CD4-positive, alpha-beta T cell (primary cell): ENCODE measurements at regions not wholly inside any gene's neighbourhood (a gene's known extent, or its start where the extent isn't known, plus 50 kb on each side); places are given as distances from the start of the nearest gene placed in this dataset.

Source experiments
- ATAC-seq: fragments of 200-7000 bp; cut with Tn5 transposase; one replicate; pipeline ENCODE4 v1.10.0; 2022; ENCODE audit warnings: mild to moderate bottlenecking; ENCODE audit not compliant: poor library complexity
- CTCF ChIA-PET: fragments of 350-600 bp; sonication (Branson Sonifier 250); formaldehyde crosslinking; loops from one replicate; lab custom pipeline; 2021; ENCODE audit warnings: antibody characterized with exemption, inconsistent platforms; lab: Charles Lee
- POLR2A ChIA-PET: fragments of 350-600 bp; sonication (Branson Sonifier 250); formaldehyde crosslinking; loops from one replicate; lab custom pipeline; 2021; ENCODE audit warnings: antibody characterized with exemption, inconsistent platforms; lab: Charles Lee
- DNase-seq, 14 experiments: peaks; one replicate each; pipeline ENCODE4 v3.0.0-alpha.2; 2013 to 2020; ENCODE audit warnings: mixed read lengths in 2 of 14
- H3K27ac ChIP-seq, 2 donors: one replicate each; pipeline versions ENCODE4 v1.5.1 to v1.7.0; 2013; ENCODE audit warnings: low read length in 2 of 2, low read depth in 1 of 2, mild to moderate bottlenecking in 1 of 2
- H3K27me3 ChIP-seq, 2 experiments: 1 replicate in 1 of 2; 2 replicates in 1 of 2; pipeline versions ENCODE4 v1.6.1 to v1.7.0; 2013; ENCODE audit warnings: low read length in 2 of 2, control low read depth in 1 of 2, mild to moderate bottlenecking in 1 of 2, moderate library complexity in 1 of 2; ENCODE audit not compliant: insufficient read depth in 2 of 2, control insufficient read depth in 1 of 2
- H3K36me3 ChIP-seq: one replicate; pipeline ENCODE4 v1.6.1; 2013; ENCODE audit warnings: low read length, control low read depth; ENCODE audit not compliant: insufficient read depth
- H3K4me1 ChIP-seq: one replicate; pipeline ENCODE4 v1.6.1; 2013; ENCODE audit warnings: low read length, control low read depth; ENCODE audit not compliant: insufficient read depth
- H3K4me3 ChIP-seq: one replicate; pipeline ENCODE4 v1.5.1; 2013; ENCODE audit warnings: mild to moderate bottlenecking, low read length, moderate library complexity
- H3K9me3 ChIP-seq, 2 experiments: 1 replicate in 1 of 2; 2 replicates in 1 of 2; pipeline versions ENCODE4 v1.6.1 to v1.7.0; 2013; ENCODE audit warnings: low read length in 2 of 2, mild to moderate bottlenecking in 2 of 2, control low read depth in 1 of 2, moderate library complexity in 1 of 2; ENCODE audit not compliant: control insufficient read depth in 1 of 2, insufficient read depth in 1 of 2
- H3K27ac Mint-ChIP-seq: one replicate; pipeline ENCODE4 v1.8.0; 2020; ENCODE audit warnings: mixed read lengths
- H3K27me3 Mint-ChIP-seq: one replicate; pipeline ENCODE4 v1.8.0; 2021; ENCODE audit warnings: mixed read lengths
- H3K36me3 Mint-ChIP-seq: one replicate; pipeline ENCODE4 v1.8.0; 2021; ENCODE audit warnings: low read depth, mixed read lengths
- H3K4me1 Mint-ChIP-seq: one replicate; pipeline ENCODE4 v1.8.0; 2021; ENCODE audit warnings: low read depth, mixed read lengths
- H3K4me3 Mint-ChIP-seq: one replicate; pipeline ENCODE4 v1.8.0; 2020; ENCODE audit warnings: mild to moderate bottlenecking, mixed read lengths
- H3K9me3 Mint-ChIP-seq: one replicate; pipeline ENCODE4 v1.8.0; 2020; ENCODE audit warnings: mixed read lengths
- CTCF ChIP-seq: fragments of 200-600 bp; IDR thresholded peaks from one replicate; pipeline ENCODE4 v1.8.0; 2022; ENCODE audit warnings: antibody characterized with exemption, mild to moderate bottlenecking
- intact Hi-C, 2 experiments: fragments of 100-400 bp; cut with DNase I in 1 of 2; cut with micrococcal nuclease in 1 of 2; formaldehyde crosslinking; loops; one replicate each; pipeline versions ENCODE4 v1.15.1 to v1.9.0; 2023 to 2025; cut with DNase I, micrococcal nuclease

- no peak overlapping the region for H3K27ac ChIP-seq
- no peaks in the 10 kb centered on the region for H3K36me3 ChIP-seq
- no peak for TF ChIP-seq CTCF
- ChIA-PET CTCF (interaction anchor here (0.6 kb wide), 1 partner anchor 11 kb away, joined by 4 read pairs; no protein-coding TSS in a partner anchor), POLR2A (no interaction called here)
- no peak for DNase-seq
- ATAC-seq = no peak
- Mint-ChIP-seq H3K36me3 (no peaks in the 10 kb centered on the region), H3K27me3 (no peaks in the 10 kb centered on the region), H3K27ac (no peak overlapping the region), H3K9me3 (no peaks in the 10 kb centered on the region), H3K4me1 (no peaks in the 10 kb centered on the region), H3K4me3 (no peak overlapping the region)
- no peaks in the 10 kb centered on the region for H3K27me3 ChIP-seq
- intact Hi-C loops = no loop called here
- no peaks in the 10 kb centered on the region for H3K4me1 ChIP-seq
- H3K4me3 ChIP-seq = no peak overlapping the region
- no peaks in the 10 kb centered on the region for H3K9me3 ChIP-seq
Observed at GRCh38 chr4:103370336-103370735, 172.2 kb upstream of the CENPE start.

- Histone ChIP-seq H3K27me3 (no peaks in the 10 kb centered on the region), H3K27ac (no peak overlapping the region), H3K4me1 (no peaks in the 10 kb centered on the region), H3K4me3 (no peak overlapping the region), H3K36me3 (no peaks in the 10 kb centered on the region), H3K9me3 (peaks cover 2 to 3% of the 10 kb centered on the region in 2 experiments)
- Mint-ChIP-seq H3K27ac (no peak overlapping the region), H3K4me3 (no peak overlapping the region), H3K4me1 (no peaks in the 10 kb centered on the region), H3K27me3 (no peaks in the 10 kb centered on the region), H3K36me3 (no peaks in the 10 kb centered on the region), H3K9me3 (peaks cover 6% of the 10 kb centered on the region)
- intact Hi-C loops = no loop called here
- no peak for DNase-seq
- POLR2A ChIA-PET = no interaction called here
- CTCF ChIA-PET = no interaction called here
- TF ChIP-seq CTCF = no peak
- no peak for ATAC-seq
Observed at GRCh38 chr4:103365285-103365684, 167.1 kb upstream of the CENPE start.

GRCh38 chr4:103364083-103364482, 165.9 kb upstream of the CENPE start:
- no peak overlapping the region for H3K4me3 Mint-ChIP-seq
- no peak overlapping the region for H3K27ac ChIP-seq
- no peak overlapping the region for H3K27ac Mint-ChIP-seq
- POLR2A ChIA-PET = no interaction called here
- H3K4me3 ChIP-seq = no peak overlapping the region
- no peaks in the 10 kb centered on the region for H3K27me3 ChIP-seq
- TF ChIP-seq CTCF = no peak
- H3K36me3 Mint-ChIP-seq = no peaks in the 10 kb centered on the region
- H3K4me1 Mint-ChIP-seq = no peaks in the 10 kb centered on the region
- intact Hi-C loops = no loop called here
- H3K4me1 ChIP-seq = no peaks in the 10 kb centered on the region
- ATAC-seq (no peak), DNase-seq (no peak)
- no peaks in the 10 kb centered on the region for H3K36me3 ChIP-seq
- no peaks in the 10 kb centered on the region for H3K27me3 Mint-ChIP-seq
- peaks cover 10% of the 10 kb centered on the region for H3K9me3 Mint-ChIP-seq
- peaks cover 8 to 14% of the 10 kb centered on the region in 2 experiments for H3K9me3 ChIP-seq
- CTCF ChIA-PET = no interaction called here
